ENCODE measurements at regions not wholly inside any gene's neighbourhood (a gene's known extent, or its start where the extent isn't known, plus 50 kb on each side); places are given as distances from the start of the nearest gene placed in this dataset.
"Not testable (repeated sequence)": the region's sequence is repeated elsewhere in the genome, so short reads cannot be mapped to it uniquely, and the experiment has no call there.

DNA sequence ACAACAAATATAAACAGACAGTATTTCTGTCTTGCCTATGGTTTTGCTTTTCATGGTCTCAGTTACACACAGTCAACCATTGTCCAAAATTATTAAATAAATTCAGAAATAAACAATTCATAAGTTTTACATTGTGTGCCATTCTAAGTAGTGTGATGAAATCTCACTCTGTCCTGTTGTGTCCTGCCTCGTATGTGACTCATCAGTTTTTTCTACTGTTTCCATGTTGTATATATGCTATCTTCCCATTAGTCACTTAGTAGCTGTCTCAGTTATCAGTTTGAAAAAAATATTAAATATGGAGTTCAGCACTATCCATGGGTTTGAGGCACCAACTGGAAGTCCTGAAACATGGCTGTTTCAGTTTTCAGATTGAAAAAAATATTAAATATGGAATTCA lies 282.4 kb upstream of the GRM7 start:
- no peak for DNase-seq (ENCODE audit: low read depth)

DNA sequence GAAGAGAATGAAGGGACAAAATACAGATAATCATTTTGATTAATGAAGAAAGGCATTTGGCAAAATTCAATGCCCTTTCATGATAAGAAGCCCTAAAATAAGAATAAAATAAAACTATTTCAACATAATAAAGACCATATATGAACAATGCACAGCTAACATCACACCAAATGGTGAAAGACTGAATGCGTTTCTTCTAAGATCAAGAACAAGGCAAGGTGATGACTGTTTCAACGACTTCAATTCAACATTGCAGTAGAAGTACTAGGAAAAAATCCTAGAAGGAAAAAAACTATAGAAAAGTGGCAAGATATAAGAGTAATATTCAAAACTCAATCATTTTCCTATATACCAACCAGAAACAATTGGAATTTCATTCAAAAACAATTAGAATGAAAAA lies 280.1 kb upstream of the GRM7 start:
- no peak for DNase-seq (ENCODE audit: low read depth)

DNA sequence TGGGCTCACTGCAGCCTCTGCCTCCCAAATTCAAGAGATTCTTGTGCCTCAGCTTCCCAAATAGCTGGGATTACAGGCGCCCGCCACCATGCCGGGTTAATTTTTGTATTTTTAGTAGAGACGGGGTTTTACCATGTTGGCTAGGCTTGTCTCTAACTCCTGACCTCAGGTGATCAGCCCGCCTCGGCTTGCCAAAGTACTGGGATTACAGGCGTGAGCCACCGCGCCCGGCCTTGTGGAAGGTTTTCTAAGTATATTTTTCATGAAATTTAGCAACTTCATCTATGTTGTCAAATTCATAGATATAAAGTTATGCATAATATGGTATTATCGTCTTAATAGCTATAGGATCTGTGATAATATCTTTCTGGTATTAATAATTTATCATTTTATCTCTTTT lies 275.6 kb upstream of the GRM7 start:
- DNase-seq (ENCODE audit: low read depth), result no peak

DNA sequence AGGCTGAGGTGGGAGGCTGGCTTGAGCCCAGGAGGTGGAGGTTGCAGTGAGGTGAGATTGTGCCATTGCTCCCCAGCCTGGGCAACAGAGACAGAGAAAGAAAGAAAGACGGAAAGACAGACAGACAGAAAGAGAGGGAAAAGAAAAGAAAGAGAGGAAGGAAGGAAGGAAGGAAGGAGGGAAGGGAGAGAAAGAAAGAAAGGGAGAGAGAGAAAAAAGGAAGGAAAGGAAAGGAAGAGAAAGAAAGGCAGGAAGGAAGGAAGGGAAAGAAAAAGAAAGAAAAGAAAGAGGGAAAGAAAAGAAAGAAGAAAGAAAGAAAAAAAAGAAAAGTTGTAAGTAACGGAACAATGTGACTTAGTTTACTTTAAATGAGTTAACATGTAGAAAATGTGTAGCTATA lies 260.7 kb upstream of the GRM7 start:
- DNase-seq (ENCODE audit: low read depth), result no peak

DNA sequence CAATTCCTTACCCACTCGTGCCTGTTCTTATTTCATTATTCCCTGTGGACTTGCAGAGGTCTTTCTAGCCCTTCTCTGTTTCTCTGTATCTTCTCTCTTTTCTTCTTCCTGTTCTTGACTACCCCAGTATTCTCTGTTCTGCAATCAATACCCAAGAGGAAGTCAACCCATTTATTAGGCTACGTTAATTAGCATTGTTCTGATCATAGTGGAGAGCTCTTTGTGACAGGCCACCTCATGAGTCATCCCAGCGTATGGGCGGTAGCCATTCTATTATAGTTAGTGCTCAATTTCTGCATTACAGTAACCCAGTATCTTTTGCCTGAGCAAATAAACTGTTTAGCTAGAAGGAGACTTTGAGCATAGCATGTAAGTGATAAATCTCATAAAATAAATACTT lies 259.5 kb upstream of the GRM7 start:
- no peak for DNase-seq (ENCODE audit: low read depth)

DNA sequence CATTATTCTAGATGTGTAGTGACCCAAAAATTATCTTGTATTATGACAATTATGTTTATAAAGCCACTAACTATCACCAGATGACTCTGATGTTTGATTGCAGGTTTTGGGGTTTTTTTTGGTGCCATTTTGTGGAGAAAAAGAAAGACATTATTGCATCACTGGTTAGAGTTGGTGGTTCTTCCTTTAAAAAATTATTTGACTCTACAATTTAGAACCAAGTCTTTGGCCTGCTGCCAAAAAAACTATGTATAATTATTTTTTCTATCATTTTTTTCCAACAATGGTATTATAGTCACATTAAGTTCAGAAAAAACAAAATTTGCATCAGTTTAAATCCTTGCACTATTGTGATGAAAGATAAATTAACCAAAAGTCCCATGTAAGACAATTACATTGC lies 258.6 kb upstream of the GRM7 start:
- DNase-seq (ENCODE audit: low read depth), result no peak

DNA sequence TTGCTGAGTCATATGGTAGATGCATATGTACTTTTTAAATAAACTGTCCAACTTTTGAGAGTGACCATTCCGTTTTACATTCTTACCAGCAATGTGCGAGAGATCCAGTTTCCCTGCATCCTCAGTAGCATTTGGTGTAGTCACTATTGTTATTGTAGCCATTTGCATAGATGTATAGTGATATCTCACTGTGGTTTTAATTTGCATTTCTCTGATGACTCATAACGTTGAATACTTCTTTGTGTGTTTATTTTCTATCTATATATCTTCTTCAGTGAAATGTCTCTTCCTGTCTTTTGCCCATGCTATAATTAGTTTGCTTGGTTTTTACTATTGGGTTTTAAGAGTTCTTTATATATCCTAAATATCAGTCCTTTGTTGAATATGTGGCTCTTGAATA lies 255.7 kb upstream of the GRM7 start:
- no peak for DNase-seq (ENCODE audit: low read depth)

DNA sequence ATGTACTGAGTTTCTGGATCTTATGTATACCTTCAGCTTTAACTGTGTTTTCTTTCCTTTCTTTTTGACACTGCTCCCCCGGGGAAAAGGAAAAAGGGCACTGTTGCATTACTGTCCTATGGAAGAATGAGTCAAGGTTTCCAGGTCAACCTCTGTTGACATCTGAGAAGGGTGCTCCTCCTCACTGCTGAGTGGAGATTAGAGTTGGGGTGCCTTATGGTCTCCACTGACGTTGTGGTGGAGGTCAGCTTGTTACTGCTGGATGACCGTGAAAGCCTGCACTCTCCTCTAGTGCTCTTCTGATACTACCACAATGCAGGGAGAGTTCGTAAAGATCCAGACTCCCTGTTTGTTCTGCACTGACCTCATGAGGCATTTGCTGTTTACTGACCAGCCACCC lies 252.1 kb upstream of the GRM7 start:
- DNase-seq (ENCODE audit: low read depth), result no peak

DNA sequence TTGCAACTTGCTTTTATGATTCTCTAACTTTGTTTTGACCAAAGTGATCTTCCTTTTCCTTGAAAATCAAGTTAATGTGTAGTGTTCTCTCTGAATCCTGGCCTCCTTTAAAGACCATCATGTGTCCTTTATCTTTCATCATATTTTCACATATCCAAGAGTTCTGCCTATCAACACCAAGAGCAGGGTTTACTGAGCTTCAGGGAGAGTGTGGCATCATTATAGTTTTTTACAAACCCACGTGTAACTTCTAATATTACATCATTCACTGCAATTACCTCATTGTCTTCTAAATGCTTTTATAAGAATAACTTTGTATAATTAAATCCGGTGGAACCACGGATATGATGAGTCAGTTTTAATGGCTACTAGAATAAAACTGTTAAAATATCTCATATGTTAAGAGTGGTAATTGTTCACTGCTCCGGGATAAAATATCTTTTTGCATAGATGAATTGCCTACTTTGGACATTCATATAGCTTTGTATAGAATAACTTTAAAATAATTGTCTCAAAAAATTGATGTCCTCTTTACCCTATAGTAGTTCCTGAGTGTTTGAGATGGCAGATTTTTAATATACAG lies 248.8 kb upstream of the GRM7 start:
- DNase-seq (ENCODE audit: low read depth), result no peak

DNA sequence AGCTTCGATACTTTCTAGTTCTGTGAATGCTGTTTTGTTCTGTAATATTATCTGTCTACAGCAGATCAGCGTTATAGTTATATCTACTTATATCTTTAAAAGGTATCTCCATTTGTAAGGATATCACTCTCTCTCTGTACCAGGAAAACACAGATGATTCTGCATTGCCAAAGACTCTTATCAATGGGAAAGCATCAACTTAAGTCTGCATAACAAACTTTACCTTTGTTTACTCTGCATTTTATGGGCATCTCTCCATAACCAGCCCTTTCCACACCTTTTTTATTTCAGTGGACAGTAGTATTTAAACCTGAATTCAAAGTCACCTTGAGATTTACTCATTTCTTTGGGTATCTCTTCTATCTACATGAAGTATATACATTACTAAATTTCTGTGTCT lies 238.7 kb upstream of the GRM7 start:
- no peak for DNase-seq (ENCODE audit: low read depth)

DNA sequence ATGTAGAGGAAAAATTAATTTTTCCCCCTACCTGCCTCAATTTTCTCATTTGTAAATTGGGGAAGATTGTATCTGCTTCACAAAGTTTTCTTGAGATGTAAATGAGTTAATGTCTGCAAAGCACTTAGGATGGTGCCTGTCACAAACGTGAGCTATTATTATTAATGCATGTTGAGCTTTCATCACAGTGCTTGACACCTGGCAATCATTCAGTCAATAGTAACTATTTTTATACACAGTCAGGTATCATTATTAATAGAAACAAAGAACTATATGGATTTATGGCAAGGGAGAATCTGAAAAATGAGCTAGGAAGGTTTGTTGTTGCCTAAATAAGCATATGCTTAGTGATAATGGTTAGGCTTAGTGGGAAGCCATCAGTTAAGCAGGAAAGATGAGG lies 238.2 kb upstream of the GRM7 start:
- no peak for DNase-seq (ENCODE audit: low read depth)

DNA sequence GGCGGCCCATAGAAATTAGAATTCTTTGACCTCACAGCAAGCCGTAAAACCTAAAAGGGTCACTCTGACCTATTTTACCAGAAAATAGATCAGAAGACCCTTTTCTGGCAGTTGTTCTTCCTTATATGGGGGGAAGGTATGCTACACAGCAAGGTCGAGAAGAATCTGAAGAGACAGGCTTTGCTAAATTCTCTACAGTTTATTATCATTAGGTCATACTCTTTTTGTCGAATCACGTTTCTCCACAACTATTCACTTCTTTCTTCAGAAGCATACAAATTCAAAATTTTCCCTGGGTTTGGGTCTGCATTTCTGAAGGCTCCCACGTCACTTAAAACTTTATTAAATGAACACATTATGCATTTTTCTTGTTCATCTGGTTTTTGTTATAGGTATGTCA lies 229.5 kb upstream of the GRM7 start:
- DNase-seq (ENCODE audit: low read depth), result no peak

DNA sequence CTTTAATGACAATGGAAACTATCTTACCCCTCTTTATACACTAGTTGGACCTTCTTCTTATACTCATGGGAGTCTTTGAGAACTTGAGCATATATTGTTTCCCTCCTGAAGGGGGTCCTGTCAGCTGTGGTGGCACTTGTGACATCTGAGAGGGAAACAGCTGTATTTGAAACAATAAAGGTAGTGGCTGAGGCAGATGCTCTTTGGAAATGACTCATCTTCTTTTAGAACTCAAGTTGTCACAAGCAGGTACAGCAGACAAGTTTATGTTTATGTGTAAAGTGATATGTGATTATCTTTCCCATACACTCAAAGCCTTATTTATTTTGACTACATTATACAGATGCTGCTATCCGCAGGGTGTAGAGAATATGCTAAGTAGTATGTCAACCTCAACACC lies 220.0 kb upstream of the GRM7 start:
- DNase-seq (ENCODE audit: low read depth), result no peak

DNA sequence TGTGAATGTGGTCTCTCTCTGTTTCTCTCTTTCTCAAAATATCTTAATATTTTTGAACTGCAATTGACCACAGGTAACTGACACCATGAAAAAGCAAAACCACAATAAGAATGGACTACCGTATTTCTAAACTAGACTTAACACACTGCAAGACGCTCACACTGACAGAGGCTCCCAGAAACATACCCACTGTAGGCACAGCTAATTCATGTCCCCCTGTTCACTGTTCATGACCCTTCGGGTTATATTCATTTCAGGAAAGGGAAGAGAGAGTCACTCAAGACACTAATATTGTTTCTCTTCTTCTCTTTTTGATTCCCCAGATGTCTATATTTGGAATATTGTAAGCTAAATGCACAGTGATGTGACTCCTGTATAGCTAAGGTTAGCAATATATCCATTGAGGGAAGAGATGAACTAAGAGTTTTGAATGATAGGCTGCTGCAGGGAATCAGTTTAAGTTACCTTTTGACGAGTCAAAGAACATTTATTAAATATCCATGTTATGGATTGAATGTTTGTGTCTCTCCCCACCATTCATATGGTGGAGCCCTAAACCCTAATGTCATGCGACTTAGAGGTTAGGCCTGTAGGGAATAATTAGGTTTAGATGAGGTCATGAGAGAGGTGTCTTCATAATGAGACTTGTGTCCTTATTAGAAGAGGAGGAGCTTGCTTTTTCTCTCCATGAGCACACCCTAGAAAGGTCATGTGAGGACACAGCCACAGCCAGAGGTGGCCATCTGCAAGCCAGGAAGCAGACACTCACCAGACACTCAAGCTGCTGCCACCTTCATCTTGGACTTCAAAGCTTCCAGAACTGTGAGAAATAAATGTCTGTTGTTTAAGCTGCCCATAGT lies 216.6 kb upstream of the GRM7 start:
- DNase-seq (ENCODE audit: low read depth), result peak; percentile 12

DNA sequence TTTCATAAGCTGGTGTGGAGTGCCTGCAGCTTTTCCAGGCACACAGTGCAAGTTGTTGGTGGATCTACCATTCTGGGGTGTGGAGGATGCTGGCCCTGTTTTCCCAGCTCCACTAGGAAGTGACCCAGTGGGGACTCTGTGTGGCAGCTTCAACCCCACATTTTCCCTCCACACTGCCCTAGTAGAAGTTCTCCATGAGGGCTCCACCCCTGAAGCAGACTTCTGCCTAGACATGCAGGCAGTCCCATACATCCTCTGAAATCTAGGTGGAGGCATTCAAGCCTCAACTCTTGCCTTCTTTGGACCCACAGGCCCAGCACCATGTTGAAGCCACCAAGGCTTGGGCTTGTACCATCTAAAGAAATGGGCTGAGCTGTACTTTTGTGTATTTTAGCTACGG lies 206.2 kb upstream of the GRM7 start:
- DNase-seq (ENCODE audit: low read depth), result no peak

DNA sequence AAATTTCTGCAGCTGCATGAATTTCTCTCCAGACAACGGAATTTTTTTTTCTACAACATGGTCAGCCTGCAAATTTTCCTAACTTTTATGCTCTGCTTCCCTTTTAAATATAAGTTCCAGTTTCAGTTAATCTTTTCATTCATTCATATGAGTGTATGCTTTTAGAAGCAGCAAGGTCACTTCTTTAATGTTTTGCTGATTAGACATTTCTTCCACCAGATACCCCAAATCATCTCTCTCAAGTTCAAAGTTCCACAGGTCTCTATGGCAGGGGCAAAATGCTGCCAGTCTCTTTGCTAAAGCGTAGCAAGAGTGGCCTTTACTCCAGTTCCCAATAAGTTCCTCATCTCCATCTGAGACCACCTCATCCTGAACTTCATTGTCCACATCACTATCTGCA lies 205.6 kb upstream of the GRM7 start:
- DNase-seq (ENCODE audit: low read depth), result no peak

DNA sequence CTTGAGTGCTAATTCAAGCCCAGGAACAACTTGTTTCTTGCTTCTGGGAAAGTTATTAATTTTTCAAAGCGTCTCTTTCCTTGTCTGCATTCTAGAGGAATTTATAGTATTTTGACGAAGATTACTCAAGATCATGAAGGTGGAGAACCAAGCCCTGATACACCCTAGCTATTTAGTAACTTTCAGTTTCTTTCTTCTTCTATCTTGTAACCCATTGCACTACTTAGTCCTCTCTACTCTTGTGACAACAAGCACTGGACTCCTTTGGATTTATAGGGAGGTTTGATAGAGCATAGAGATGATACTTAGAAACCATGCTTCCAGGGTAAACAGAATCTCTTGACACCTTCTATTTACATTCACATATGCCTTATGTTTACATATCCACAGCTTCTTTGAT lies 203.3 kb upstream of the GRM7 start:
- DNase-seq (ENCODE audit: low read depth), result no peak

DNA sequence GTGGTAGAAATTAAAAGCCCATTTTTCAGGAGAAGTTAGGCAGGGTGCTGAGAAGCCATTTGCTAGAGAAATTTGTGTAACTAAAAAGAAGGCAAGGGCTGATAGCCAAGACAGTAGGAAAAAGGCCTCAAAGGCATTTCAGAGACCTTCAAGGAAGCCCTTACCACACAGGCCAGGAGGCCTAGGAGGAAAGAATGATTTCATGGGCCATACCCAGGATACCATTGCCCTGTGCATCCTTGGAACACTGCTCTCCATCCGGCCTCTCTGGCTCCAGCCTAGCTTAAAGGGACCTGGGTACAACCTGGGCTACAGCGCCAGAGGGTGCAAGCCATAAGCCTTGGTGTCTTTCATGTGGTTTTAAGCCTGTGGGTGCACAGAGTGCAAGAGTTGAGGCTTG lies 193.6 kb upstream of the GRM7 start:
- no peak for DNase-seq (ENCODE audit: low read depth)

DNA sequence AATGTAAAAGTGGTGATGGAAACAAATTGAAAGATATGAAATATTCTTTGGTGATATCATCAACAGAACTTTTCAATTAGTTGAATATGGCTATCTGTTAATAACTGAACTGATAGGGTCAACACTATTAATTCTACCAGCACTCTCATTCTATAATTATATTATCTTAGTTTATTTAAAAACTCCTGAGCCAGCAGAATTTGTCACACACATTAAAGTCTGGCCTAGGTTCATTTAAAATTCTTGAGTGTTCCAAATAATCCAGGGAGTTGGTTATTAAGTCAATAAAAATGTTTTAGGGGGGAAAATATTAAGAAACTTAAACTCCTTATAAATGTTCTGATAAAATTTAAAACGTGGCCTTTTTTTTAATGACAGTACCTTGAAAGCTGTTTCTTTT lies 189.6 kb upstream of the GRM7 start:
- no peak for DNase-seq (ENCODE audit: low read depth)

DNA sequence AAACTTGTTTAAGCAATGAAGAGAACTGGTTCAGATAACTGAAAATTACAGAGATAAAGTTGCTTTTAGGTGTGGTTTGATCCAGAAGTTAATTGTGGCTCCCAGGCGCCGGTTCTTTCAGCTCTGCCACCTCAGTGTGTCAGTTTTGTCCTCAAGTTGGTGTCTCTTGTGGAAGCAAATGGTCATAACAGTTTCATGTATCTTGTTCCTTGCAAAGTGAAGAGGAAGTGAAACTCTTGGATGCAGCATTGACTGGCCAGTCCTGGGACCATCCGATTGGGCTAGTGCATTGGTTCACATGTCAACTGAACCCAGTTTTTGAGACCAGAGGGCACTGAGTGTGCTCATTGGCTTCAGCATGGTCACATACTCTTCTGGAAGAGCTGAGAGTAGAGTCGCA lies 181.4 kb upstream of the GRM7 start:
- DNase-seq (ENCODE audit: low read depth), result no peak

DNA sequence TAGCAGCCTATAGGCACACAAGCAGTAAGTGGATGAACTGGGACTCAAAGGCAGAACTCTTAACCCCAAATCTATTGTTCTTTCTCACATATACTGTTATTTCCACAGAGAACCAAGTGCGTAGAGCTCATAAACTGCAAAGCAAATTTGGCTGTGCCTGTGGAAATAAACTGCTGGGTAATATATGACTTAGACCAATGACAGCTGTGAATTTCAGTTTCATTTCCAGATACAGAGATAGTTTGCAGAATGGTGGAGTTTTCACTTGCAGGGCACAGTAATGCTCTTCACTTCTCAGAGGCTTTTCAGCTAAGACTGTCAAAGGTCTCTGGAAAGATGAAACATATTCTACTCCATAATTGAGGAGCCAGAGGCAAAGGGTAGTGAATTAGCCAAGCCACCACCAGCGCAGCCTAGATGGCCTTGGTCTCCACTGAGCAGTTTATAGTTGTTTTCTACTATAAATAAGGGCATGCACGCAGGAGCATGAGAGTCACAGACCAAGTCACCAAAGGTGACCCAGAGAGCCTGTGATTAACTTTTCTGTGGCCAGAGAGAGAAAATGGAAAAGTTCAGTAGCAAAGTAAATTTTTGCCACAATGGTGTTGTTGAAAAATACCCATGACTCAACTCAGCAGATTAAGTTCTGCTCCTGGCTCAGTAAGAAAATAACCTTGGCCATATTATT lies 180.7 kb upstream of the GRM7 start:
- no peak for DNase-seq (ENCODE audit: low read depth)

DNA sequence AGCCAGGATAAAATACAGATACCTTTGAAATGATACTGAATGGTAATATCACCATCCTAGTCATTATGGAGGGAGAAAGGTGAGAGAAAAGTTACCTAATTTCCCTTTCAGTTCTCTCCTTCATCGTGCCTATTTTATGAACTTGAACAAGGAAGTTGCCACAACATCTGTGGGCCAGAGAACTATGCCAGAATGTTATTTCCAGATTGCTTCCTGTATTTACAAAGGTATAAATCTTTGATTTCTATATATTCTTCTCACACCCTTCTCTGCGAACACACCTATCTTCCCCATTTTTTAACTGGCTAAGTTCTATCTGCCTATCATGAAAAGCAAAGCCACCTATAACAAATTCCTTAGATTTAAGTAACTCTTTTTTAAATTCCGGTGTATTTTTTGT lies 163.6 kb upstream of the GRM7 start:
- DNase-seq (ENCODE audit: low read depth), result no peak

DNA sequence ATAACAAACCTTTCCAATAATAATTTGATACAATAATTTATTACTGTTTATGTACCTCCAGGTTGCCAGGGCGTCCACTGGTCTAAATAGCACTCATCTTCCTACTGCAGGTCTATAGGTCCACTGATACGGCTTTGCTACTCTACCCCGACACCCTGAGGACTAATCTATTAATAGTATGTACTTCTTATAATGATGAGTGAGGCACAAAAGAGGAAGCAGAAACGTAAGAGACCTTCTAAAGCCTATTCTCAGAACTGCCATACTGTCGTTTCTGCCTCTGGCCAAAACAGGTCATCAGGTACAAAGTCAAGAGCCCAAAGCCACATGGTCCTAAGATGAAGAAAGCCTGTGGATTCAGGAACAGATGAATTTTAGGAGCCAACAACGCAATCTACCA lies 163.2 kb upstream of the GRM7 start:
- DNase-seq (ENCODE audit: low read depth), result no peak

DNA sequence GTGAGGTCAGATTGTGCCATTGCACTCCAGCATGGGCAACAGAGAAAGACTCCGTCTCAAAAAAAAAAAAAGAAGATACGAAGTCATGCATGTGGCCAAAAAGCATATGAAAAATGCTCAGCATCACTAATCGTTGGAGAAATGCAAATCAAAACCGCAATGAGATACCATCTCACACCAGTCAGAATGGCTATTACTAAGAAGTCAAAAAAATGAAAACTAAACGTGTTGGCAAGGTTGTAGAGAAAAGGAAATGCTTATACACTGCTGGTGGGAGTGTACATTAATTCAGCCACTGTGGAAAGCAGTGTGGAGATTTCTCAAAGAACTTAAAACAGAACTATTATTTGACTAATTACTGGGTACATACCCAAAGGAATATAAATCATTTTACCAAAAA lies 156.1 kb upstream of the GRM7 start:
- DNase-seq (ENCODE audit: low read depth), result not testable (repeated sequence)

Measured in CMK (cell line).